BLaER1 (cell line): ENCODE measurements at regions not wholly inside any gene's neighbourhood (a gene's known extent, or its start where the extent isn't known, plus 50 kb on each side); places are given as distances from the start of the nearest gene placed in this dataset.

Experiments used
- H3K27ac ChIP-seq: shearing (Covaris generic); formaldehyde crosslinking; 2 replicates; pipeline ENCODE4 v1.8.1; 2022
- H3K27me3 ChIP-seq: shearing (Covaris generic); formaldehyde crosslinking; 2 replicates; pipeline ENCODE4 v1.8.1; 2022
- H3K36me3 ChIP-seq: shearing (Covaris generic); formaldehyde crosslinking; 2 replicates; pipeline ENCODE4 v1.8.1; 2022
- H3K4me1 ChIP-seq: shearing (Covaris generic); formaldehyde crosslinking; 2 replicates; pipeline ENCODE4 v1.8.1; 2022
- H3K4me2 ChIP-seq: shearing (Covaris generic); formaldehyde crosslinking; 2 replicates; pipeline ENCODE4 v1.8.1; 2022
- H3K4me3 ChIP-seq: shearing (Covaris generic); formaldehyde crosslinking; 2 replicates; pipeline ENCODE4 v1.8.1; 2022
- H3K9ac ChIP-seq: shearing (Covaris generic); formaldehyde crosslinking; 2 replicates; pipeline ENCODE4 v1.8.1; 2022
- H3K9me3 ChIP-seq: shearing (Covaris generic); formaldehyde crosslinking; 2 replicates; pipeline ENCODE4 v1.8.1; 2022
- H4K20me1 ChIP-seq: shearing (Covaris generic); formaldehyde crosslinking; 2 replicates; pipeline ENCODE4 v1.8.1; 2022
- Cebpa-rat ChIP-seq: shearing (Covaris generic); IDR thresholded peaks from 2 replicates; pipeline ENCODE4 v1.8.1; 2022

GRCh38 chr2:150136401-150136800 lies 351.1 kb downstream of the RND3 start:
- no peak overlapping the region for H3K9ac ChIP-seq
- no peak overlapping the region for H3K27ac ChIP-seq
- peaks cover 46% of the 10 kb centered on the region for H3K4me1 ChIP-seq
- no peak for TF ChIP-seq Cebpa-rat
- H4K20me1 ChIP-seq: no peaks in the 10 kb centered on the region
- peaks cover 11% of the 10 kb centered on the region; the same call in 1 of the 2 replicates for H3K9me3 ChIP-seq
- no peaks in the 10 kb centered on the region for H3K27me3 ChIP-seq
- H3K36me3 ChIP-seq: no peaks in the 10 kb centered on the region
- H3K4me3 ChIP-seq: no peak overlapping the region
- H3K4me2 ChIP-seq: no peak overlapping the region

GRCh38 chr2:150135223-150135883 lies 352.1 kb downstream of the RND3 start:
- Histone ChIP-seq H3K4me3 (no peak overlapping the region), H3K27me3 (no peaks in the 10 kb centered on the region), H3K27ac (no peak overlapping the region), H3K9ac (no peak overlapping the region), H4K20me1 (no peaks in the 10 kb centered on the region), H3K4me2 (no peak overlapping the region), H3K4me1 (peaks cover 36% of the 10 kb centered on the region), H3K9me3 (peaks cover 11% of the 10 kb centered on the region; the same call in 1 of the 2 replicates), H3K36me3 (no peaks in the 10 kb centered on the region)
- TF ChIP-seq Cebpa-rat: no peak

- H3K27me3 ChIP-seq: no peaks in the 10 kb centered on the region
- no peak overlapping the region for H3K4me3 ChIP-seq
- peaks cover 13% of the 10 kb centered on the region; the same call in 1 of the 2 replicates for H3K9me3 ChIP-seq
- H3K36me3 ChIP-seq: no peaks in the 10 kb centered on the region
- no peak overlapping the region for H3K4me2 ChIP-seq
- peaks cover 25% of the 10 kb centered on the region for H3K4me1 ChIP-seq
- no peaks in the 10 kb centered on the region for H4K20me1 ChIP-seq
- no peak overlapping the region for H3K27ac ChIP-seq
- no peak for TF ChIP-seq Cebpa-rat
- H3K9ac ChIP-seq: no peak overlapping the region
Measured at GRCh38 chr2:150134223-150134857, 353.1 kb downstream of the RND3 start.

GRCh38 chr2:150133623-150134022 lies 353.8 kb downstream of the RND3 start:
- Histone ChIP-seq H3K4me3 (no peak overlapping the region), H3K27ac (no peak overlapping the region), H3K9ac (no peak overlapping the region), H3K27me3 (no peaks in the 10 kb centered on the region), H4K20me1 (no peaks in the 10 kb centered on the region), H3K4me2 (no peak overlapping the region), H3K36me3 (0 out of 2 replicates have a peak, but pooled peaks cover 3% of the 10 kb centered on the region), H3K9me3 (peaks cover 21% of the 10 kb centered on the region), H3K4me1 (peaks cover 18% of the 10 kb centered on the region)
- no peak for TF ChIP-seq Cebpa-rat

- Histone ChIP-seq H3K9ac (no peak overlapping the region), H3K4me2 (no peak overlapping the region), H3K4me3 (no peak overlapping the region), H3K4me1 (peaks cover 20% of the 10 kb centered on the region), H3K27ac (no peak overlapping the region), H3K36me3 (0 out of 2 replicates have a peak, but pooled peaks cover 4% of the 10 kb centered on the region), H3K27me3 (no peaks in the 10 kb centered on the region), H3K9me3 (peaks cover 19% of the 10 kb centered on the region), H4K20me1 (no peaks in the 10 kb centered on the region)
- no peak for TF ChIP-seq Cebpa-rat
Measured at GRCh38 chr2:150129921-150130575, 357.4 kb downstream of the RND3 start.

GRCh38 chr2:150127995-150128394 lies 359.5 kb downstream of the RND3 start:
- H3K27ac ChIP-seq: no peak overlapping the region
- TF ChIP-seq Cebpa-rat: no peak

GRCh38 chr2:150127346-150127990 lies 360.0 kb downstream of the RND3 start:
- Histone ChIP-seq H3K36me3 (0 out of 2 replicates have a peak, but pooled peaks cover 4% of the 10 kb centered on the region), H3K9ac (no peak overlapping the region), H3K4me1 (peaks cover 20% of the 10 kb centered on the region), H4K20me1 (no peaks in the 10 kb centered on the region), H3K4me3 (no peak overlapping the region), H3K9me3 (peaks cover 19% of the 10 kb centered on the region), H3K27ac (no peak overlapping the region), H3K4me2 (peak overlapping the region; percentile 58), H3K27me3 (no peaks in the 10 kb centered on the region)
- TF ChIP-seq Cebpa-rat: no peak

More at GRCh38 chr2:150127995-150128394, 359.5 kb downstream of the RND3 start:
- H3K4me3 ChIP-seq: no peak overlapping the region
- H3K9me3 ChIP-seq: peaks cover 19% of the 10 kb centered on the region
- H3K27me3 ChIP-seq: no peaks in the 10 kb centered on the region
- H3K36me3 ChIP-seq: 0 out of 2 replicates have a peak, but pooled peaks cover 4% of the 10 kb centered on the region
- no peak overlapping the region for H3K9ac ChIP-seq
- no peak overlapping the region for H3K4me2 ChIP-seq
- H3K4me1 ChIP-seq: peaks cover 20% of the 10 kb centered on the region
- no peaks in the 10 kb centered on the region for H4K20me1 ChIP-seq

- Histone ChIP-seq H4K20me1 (no peaks in the 10 kb centered on the region), H3K4me2 (peak overlapping the region; percentile 58), H3K27ac (0 out of 2 replicates have a peak overlapping the region, but pooled peaks have one; percentile 19), H3K27me3 (no peaks in the 10 kb centered on the region), H3K4me1 (peaks cover 20% of the 10 kb centered on the region), H3K36me3 (0 out of 2 replicates have a peak, but pooled peaks cover 4% of the 10 kb centered on the region), H3K9ac (no peak overlapping the region), H3K9me3 (peaks cover 19% of the 10 kb centered on the region), H3K4me3 (no peak overlapping the region)
- TF ChIP-seq Cebpa-rat: no peak
Measured at GRCh38 chr2:150126839-150127238, 360.6 kb downstream of the RND3 start.

- no peak overlapping the region for H3K4me3 ChIP-seq
- H3K9ac ChIP-seq: no peak overlapping the region
- no peaks in the 10 kb centered on the region for H3K27me3 ChIP-seq
- H4K20me1 ChIP-seq: no peaks in the 10 kb centered on the region
- H3K9me3 ChIP-seq: peaks cover 19% of the 10 kb centered on the region
- peaks cover 20% of the 10 kb centered on the region for H3K4me1 ChIP-seq
- no peak for TF ChIP-seq Cebpa-rat
- H3K4me2 ChIP-seq: peak overlapping the region; percentile 58
- 0 out of 2 replicates have a peak, but pooled peaks cover 4% of the 10 kb centered on the region for H3K36me3 ChIP-seq
- H3K27ac ChIP-seq: 0 out of 2 replicates have a peak overlapping the region, but pooled peaks have one; percentile 19
Measured at GRCh38 chr2:150126143-150126740, 361.2 kb downstream of the RND3 start.
